ENCODE measurements at regions not wholly inside any gene's neighbourhood (a gene's known extent, or its start where the extent isn't known, plus 50 kb on each side); places are given as distances from the start of the nearest gene placed in this dataset.

GRCh38 chr3:17936736-17937480 lies 194.5 kb upstream of the TBC1D5 start:
- H3K79me2 ChIP-seq (ENCODE audit: insufficient read depth, low read depth), result no peaks in the 10 kb centered on the region
- TF ChIP-seq, protein P1, sequence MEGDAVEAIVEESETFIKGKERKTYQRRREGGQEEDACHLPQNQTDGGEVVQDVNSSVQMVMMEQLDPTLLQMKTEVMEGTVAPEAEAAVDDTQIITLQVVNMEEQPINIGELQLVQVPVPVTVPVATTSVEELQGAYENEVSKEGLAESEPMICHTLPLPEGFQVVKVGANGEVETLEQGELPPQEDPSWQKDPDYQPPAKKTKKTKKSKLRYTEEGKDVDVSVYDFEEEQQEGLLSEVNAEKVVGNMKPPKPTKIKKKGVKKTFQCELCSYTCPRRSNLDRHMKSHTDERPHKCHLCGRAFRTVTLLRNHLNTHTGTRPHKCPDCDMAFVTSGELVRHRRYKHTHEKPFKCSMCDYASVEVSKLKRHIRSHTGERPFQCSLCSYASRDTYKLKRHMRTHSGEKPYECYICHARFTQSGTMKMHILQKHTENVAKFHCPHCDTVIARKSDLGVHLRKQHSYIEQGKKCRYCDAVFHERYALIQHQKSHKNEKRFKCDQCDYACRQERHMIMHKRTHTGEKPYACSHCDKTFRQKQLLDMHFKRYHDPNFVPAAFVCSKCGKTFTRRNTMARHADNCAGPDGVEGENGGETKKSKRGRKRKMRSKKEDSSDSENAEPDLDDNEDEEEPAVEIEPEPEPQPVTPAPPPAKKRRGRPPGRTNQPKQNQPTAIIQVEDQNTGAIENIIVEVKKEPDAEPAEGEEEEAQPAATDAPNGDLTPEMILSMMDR (conservative IDR thresholded peaks at IDR 0.05; ENCODE audit: low read depth, low read length), result no peak
- H3K4me2 ChIP-seq, result no peak overlapping the region
- H3K36me3 ChIP-seq (ENCODE audit: insufficient read depth), result no peaks in the 10 kb centered on the region
- no peak overlapping the region for H2AFZ ChIP-seq (ENCODE audit: low read depth)
- no peaks in the 10 kb centered on the region for H3K4me1 ChIP-seq (ENCODE audit: low read depth, poor library complexity, severe bottlenecking)
- H4K20me1 ChIP-seq (ENCODE audit: insufficient read depth), result no peaks in the 10 kb centered on the region
- H3K27ac ChIP-seq, result no peak overlapping the region
- no peak overlapping the region for H3K4me3 ChIP-seq (IDR thresholded peaks at IDR 0.05; ENCODE audit: insufficient read depth, low read depth, low read length)
- H3K27me3 ChIP-seq (ENCODE audit: insufficient read depth, low read depth), result no peaks in the 10 kb centered on the region
- no peak overlapping the region for H3K9ac ChIP-seq

- TF ChIP-seq, protein P1 (conservative IDR thresholded peaks at IDR 0.05; ENCODE audit: low read depth, low read length), result no peak
- no peak overlapping the region for H3K4me3 ChIP-seq (IDR thresholded peaks at IDR 0.05; ENCODE audit: insufficient read depth, low read depth, low read length)
- H3K9ac ChIP-seq, result no peak overlapping the region
- no peak overlapping the region for H3K27ac ChIP-seq
- no peaks in the 10 kb centered on the region for H3K36me3 ChIP-seq (ENCODE audit: insufficient read depth)
- no peak overlapping the region for H3K4me2 ChIP-seq
- H3K4me1 ChIP-seq (ENCODE audit: low read depth, poor library complexity, severe bottlenecking), result no peaks in the 10 kb centered on the region
- H3K27me3 ChIP-seq (ENCODE audit: insufficient read depth, low read depth), result no peaks in the 10 kb centered on the region
- H3K79me2 ChIP-seq (ENCODE audit: insufficient read depth, low read depth), result no peaks in the 10 kb centered on the region
- no peak overlapping the region for H2AFZ ChIP-seq (ENCODE audit: low read depth)
- no peaks in the 10 kb centered on the region for H4K20me1 ChIP-seq (ENCODE audit: insufficient read depth)
Measured at GRCh38 chr3:17935222-17935621, 192.8 kb upstream of the TBC1D5 start.

GRCh38 chr3:17932136-17932771 lies 189.8 kb upstream of the TBC1D5 start:
- H3K4me1 ChIP-seq (ENCODE audit: low read depth, poor library complexity, severe bottlenecking), result no peaks in the 10 kb centered on the region
- H2AFZ ChIP-seq (ENCODE audit: low read depth), result no peak overlapping the region
- H3K4me3 ChIP-seq (IDR thresholded peaks at IDR 0.05; ENCODE audit: insufficient read depth, low read depth, low read length), result no peak overlapping the region
- no peaks in the 10 kb centered on the region for H3K27me3 ChIP-seq (ENCODE audit: insufficient read depth, low read depth)
- TF ChIP-seq, protein P1 (conservative IDR thresholded peaks at IDR 0.05; ENCODE audit: low read depth, low read length), result no peak
- no peaks in the 10 kb centered on the region for H3K79me2 ChIP-seq (ENCODE audit: insufficient read depth, low read depth)
- H4K20me1 ChIP-seq (ENCODE audit: insufficient read depth), result no peaks in the 10 kb centered on the region
- no peak overlapping the region for H3K9ac ChIP-seq
- no peaks in the 10 kb centered on the region for H3K36me3 ChIP-seq (ENCODE audit: insufficient read depth)
- no peak overlapping the region for H3K27ac ChIP-seq
- H3K4me2 ChIP-seq, result no peak overlapping the region

- H3K4me1 ChIP-seq (ENCODE audit: low read depth, poor library complexity, severe bottlenecking), result no peaks in the 10 kb centered on the region
- no peak overlapping the region for H3K27ac ChIP-seq
- TF ChIP-seq, protein P1 (conservative IDR thresholded peaks at IDR 0.05; ENCODE audit: low read depth, low read length), result no peak
- H3K9ac ChIP-seq, result no peak overlapping the region
- H4K20me1 ChIP-seq (ENCODE audit: insufficient read depth), result no peaks in the 10 kb centered on the region
- H3K79me2 ChIP-seq (ENCODE audit: insufficient read depth, low read depth), result no peaks in the 10 kb centered on the region
- no peak overlapping the region for H2AFZ ChIP-seq (ENCODE audit: low read depth)
- H3K4me2 ChIP-seq, result no peak overlapping the region
- no peaks in the 10 kb centered on the region for H3K27me3 ChIP-seq (ENCODE audit: insufficient read depth, low read depth)
- H3K4me3 ChIP-seq (IDR thresholded peaks at IDR 0.05; ENCODE audit: insufficient read depth, low read depth, low read length), result no peak overlapping the region
- no peaks in the 10 kb centered on the region for H3K36me3 ChIP-seq (ENCODE audit: insufficient read depth)
Measured at GRCh38 chr3:17931131-17931530, 188.7 kb upstream of the TBC1D5 start.
